C4-2B (cell line): ENCODE measurements at regions not wholly inside any gene's neighbourhood (a gene's known extent, or its start where the extent isn't known, plus 50 kb on each side); places are given as distances from the start of the nearest gene placed in this dataset.
A peak's percentile ranks its signal among the peaks of the same experiment; 100 is the strongest.

Source experiments
- H3K27ac ChIP-seq: fragments of 450-650 bp; 2 replicates; pipeline ENCODE4 v1.5.1; 2017
- ZFX ChIP-seq: fragments of 450-650 bp; IDR thresholded peaks from 2 replicates; pipeline ENCODE4 v1.6.1; 2017
- TF ChIP-seq, protein P1 (sequence below): fragments of 450-650 bp; conservative IDR thresholded peaks from 2 replicates; pipeline ENCODE4 v1.5.1; 2017; ENCODE audit warnings: mild to moderate bottlenecking

- no peak for TF ChIP-seq ZFX
- TF ChIP-seq, protein P1, sequence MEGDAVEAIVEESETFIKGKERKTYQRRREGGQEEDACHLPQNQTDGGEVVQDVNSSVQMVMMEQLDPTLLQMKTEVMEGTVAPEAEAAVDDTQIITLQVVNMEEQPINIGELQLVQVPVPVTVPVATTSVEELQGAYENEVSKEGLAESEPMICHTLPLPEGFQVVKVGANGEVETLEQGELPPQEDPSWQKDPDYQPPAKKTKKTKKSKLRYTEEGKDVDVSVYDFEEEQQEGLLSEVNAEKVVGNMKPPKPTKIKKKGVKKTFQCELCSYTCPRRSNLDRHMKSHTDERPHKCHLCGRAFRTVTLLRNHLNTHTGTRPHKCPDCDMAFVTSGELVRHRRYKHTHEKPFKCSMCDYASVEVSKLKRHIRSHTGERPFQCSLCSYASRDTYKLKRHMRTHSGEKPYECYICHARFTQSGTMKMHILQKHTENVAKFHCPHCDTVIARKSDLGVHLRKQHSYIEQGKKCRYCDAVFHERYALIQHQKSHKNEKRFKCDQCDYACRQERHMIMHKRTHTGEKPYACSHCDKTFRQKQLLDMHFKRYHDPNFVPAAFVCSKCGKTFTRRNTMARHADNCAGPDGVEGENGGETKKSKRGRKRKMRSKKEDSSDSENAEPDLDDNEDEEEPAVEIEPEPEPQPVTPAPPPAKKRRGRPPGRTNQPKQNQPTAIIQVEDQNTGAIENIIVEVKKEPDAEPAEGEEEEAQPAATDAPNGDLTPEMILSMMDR = no peak
- H3K27ac ChIP-seq = no peak overlapping the region
Observed at GRCh38 chr14:100381395-100382105, 58.4 kb downstream of the SLC25A47 start.

- TF ChIP-seq, protein P1 = no peak
- H3K27ac ChIP-seq = no peak overlapping the region
Observed at GRCh38 chr14:100382106-100382455, 58.9 kb downstream of the SLC25A47 start.

DNA sequence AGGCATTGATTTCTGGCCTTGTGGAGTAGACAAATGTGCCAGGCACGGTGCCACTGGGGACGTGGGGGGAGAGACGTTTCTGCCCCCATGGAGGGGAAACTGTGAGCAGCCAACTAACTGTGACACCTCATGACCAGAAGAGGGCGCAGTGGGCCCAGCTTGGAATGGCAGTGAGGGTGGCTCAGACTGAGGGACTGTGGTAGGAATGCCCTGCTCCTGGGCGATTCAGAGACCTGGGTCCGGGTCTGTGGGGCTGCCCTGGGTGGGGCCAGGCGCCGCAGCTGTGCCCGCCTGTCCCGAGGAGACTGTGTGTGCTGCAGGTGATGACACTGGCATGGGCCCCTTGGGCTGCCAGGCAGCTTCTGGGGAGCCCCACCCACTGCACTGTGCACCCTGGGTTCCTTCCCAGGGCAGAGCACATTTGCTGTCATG lies 60.6 kb downstream of the SLC25A47 start:
- H3K27ac ChIP-seq = no peak overlapping the region
- no peak for TF ChIP-seq ZFX
- TF ChIP-seq, protein P1 = peak; percentile 93

GRCh38 chr14:100384277-100384676 lies 61.1 kb downstream of the SLC25A47 start:
- no peak for TF ChIP-seq ZFX
- TF ChIP-seq, protein P1 = no peak
- H3K27ac ChIP-seq = no peak overlapping the region

- no peak overlapping the region for H3K27ac ChIP-seq
- no peak for TF ChIP-seq ZFX
- TF ChIP-seq, protein P1 = peak; percentile 63
Observed at GRCh38 chr14:100384819-100385813, 62.0 kb downstream of the SLC25A47 start.

DNA sequence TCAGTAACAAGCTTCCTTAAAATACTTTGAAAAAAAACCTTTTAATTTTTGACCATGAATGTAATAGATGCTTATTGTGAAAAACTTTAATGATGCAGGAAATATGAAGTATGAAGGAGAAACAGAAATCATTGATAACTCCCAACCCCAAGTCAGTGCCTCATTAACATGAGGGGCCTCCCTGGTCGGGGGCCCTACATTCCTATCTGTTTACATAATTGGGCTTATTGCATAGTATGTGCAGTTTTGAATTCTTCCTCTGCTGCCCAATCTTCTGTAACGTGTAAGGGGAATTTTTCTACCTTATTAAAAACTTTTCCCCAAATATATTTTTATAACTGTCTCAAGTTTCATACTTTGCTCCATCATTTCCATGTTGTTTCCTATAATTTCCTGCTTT lies 63.0 kb downstream of the SLC25A47 start:
- no peak overlapping the region for H3K27ac ChIP-seq

More for the DNA sequence above, 63.0 kb downstream of the SLC25A47 start:
- TF ChIP-seq, protein P1 = no peak
- TF ChIP-seq ZFX = no peak
